ENCODE measurements at regions not wholly inside any gene's neighbourhood (a gene's known extent, or its start where the extent isn't known, plus 50 kb on each side); places are given as distances from the start of the nearest gene placed in this dataset.

- Histone ChIP-seq H3K27ac (ENCODE audit: insufficient read depth, low read length) (no peak overlapping the region), H3K79me2 (ENCODE audit: control insufficient read depth, insufficient read depth, low read length) (no peaks in the 10 kb centered on the region), H3K9me3 (ENCODE audit: control insufficient read depth, insufficient read depth, low read depth, low read length) (no peaks in the 10 kb centered on the region), H3K9ac (ENCODE audit: insufficient read depth, low read length) (no peak overlapping the region), H2AFZ (ENCODE audit: low read length) (no peak overlapping the region), H3K27me3 (ENCODE audit: control insufficient read depth, insufficient read depth, low read length) (peaks cover 4% of the 10 kb centered on the region), H3K4me2 (ENCODE audit: extremely low read depth, insufficient read depth, low read length) (no peak overlapping the region), H3K4me1 (ENCODE audit: control insufficient read depth, extremely low read depth, insufficient read depth, low read length) (no peaks in the 10 kb centered on the region), H3K36me3 (ENCODE audit: control insufficient read depth, insufficient read depth, low read length) (no peaks in the 10 kb centered on the region), H3K4me3 (replicated peaks in 1 of 4; ENCODE audit: control extremely low read depth in 1 of 4, insufficient read depth in 1 of 4, low read depth in 3 of 4, low read length in 4 of 4) (no peak overlapping the region), H4K20me1 (ENCODE audit: control insufficient read depth, extremely low read depth, insufficient read depth, low read length) (no peaks in the 10 kb centered on the region)
- no peak for TF ChIP-seq CTCF (conservative IDR thresholded peaks at IDR 0.05 in 1 of 2, IDR thresholded peaks at IDR 0.05 in 1 of 2; ENCODE audit: low read depth in 1 of 2, low read length in 2 of 2)
- no peak for TF ChIP-seq EZH2 (IDR thresholded peaks at IDR 0.05; ENCODE audit: low read length, missing control alignments)
- DNase-seq (ENCODE audit: low read depth in 2 of 2) = peak in 1 of 2 donors; percentile 41
Measured at GRCh38 chr13:60214213-60215055, 50.7 kb upstream of the DIAPH3 start.

- H3K9me3 ChIP-seq (ENCODE audit: control insufficient read depth, insufficient read depth, low read depth, low read length) = no peaks in the 10 kb centered on the region
- H3K36me3 ChIP-seq (ENCODE audit: control insufficient read depth, insufficient read depth, low read length) = no peaks in the 10 kb centered on the region
- no peak overlapping the region for H3K4me3 ChIP-seq (replicated peaks in 1 of 4; ENCODE audit: control extremely low read depth in 1 of 4, insufficient read depth in 1 of 4, low read depth in 3 of 4, low read length in 4 of 4)
- no peak overlapping the region for H3K4me2 ChIP-seq (ENCODE audit: extremely low read depth, insufficient read depth, low read length)
- no peaks in the 10 kb centered on the region for H3K4me1 ChIP-seq (ENCODE audit: control insufficient read depth, extremely low read depth, insufficient read depth, low read length)
- no peak for DNase-seq (ENCODE audit: low read depth in 2 of 2)
- H2AFZ ChIP-seq (ENCODE audit: low read length) = no peak overlapping the region
- H3K27ac ChIP-seq (ENCODE audit: insufficient read depth, low read length) = no peak overlapping the region
- H3K27me3 ChIP-seq (ENCODE audit: control insufficient read depth, insufficient read depth, low read length) = peaks cover 4% of the 10 kb centered on the region
- no peaks in the 10 kb centered on the region for H3K79me2 ChIP-seq (ENCODE audit: control insufficient read depth, insufficient read depth, low read length)
- H4K20me1 ChIP-seq (ENCODE audit: control insufficient read depth, extremely low read depth, insufficient read depth, low read length) = no peaks in the 10 kb centered on the region
- H3K9ac ChIP-seq (ENCODE audit: insufficient read depth, low read length) = no peak overlapping the region
- TF ChIP-seq CTCF (conservative IDR thresholded peaks at IDR 0.05 in 1 of 2, IDR thresholded peaks at IDR 0.05 in 1 of 2; ENCODE audit: low read depth in 1 of 2, low read length in 2 of 2) = no peak
- no peak for TF ChIP-seq EZH2 (IDR thresholded peaks at IDR 0.05; ENCODE audit: low read length, missing control alignments)
Measured at GRCh38 chr13:60220072-60220471, 56.3 kb upstream of the DIAPH3 start.

- DNase-seq (ENCODE audit: low read depth in 2 of 2) = no peak
- H3K9me3 ChIP-seq (ENCODE audit: control insufficient read depth, insufficient read depth, low read depth, low read length) = no peaks in the 10 kb centered on the region
- peaks cover 4% of the 10 kb centered on the region for H3K27me3 ChIP-seq (ENCODE audit: control insufficient read depth, insufficient read depth, low read length)
- TF ChIP-seq CTCF (conservative IDR thresholded peaks at IDR 0.05 in 1 of 2, IDR thresholded peaks at IDR 0.05 in 1 of 2; ENCODE audit: low read depth in 1 of 2, low read length in 2 of 2) = no peak
- no peak for TF ChIP-seq EZH2 (IDR thresholded peaks at IDR 0.05; ENCODE audit: low read length, missing control alignments)
- H2AFZ ChIP-seq (ENCODE audit: low read length) = no peak overlapping the region
- H3K36me3 ChIP-seq (ENCODE audit: control insufficient read depth, insufficient read depth, low read length) = no peaks in the 10 kb centered on the region
- H3K4me3 ChIP-seq (replicated peaks in 1 of 4; ENCODE audit: control extremely low read depth in 1 of 4, insufficient read depth in 1 of 4, low read depth in 3 of 4, low read length in 4 of 4) = no peak overlapping the region
- H4K20me1 ChIP-seq (ENCODE audit: control insufficient read depth, extremely low read depth, insufficient read depth, low read length) = no peaks in the 10 kb centered on the region
- H3K4me1 ChIP-seq (ENCODE audit: control insufficient read depth, extremely low read depth, insufficient read depth, low read length) = no peaks in the 10 kb centered on the region
- no peaks in the 10 kb centered on the region for H3K79me2 ChIP-seq (ENCODE audit: control insufficient read depth, insufficient read depth, low read length)
- no peak overlapping the region for H3K9ac ChIP-seq (ENCODE audit: insufficient read depth, low read length)
- H3K27ac ChIP-seq (ENCODE audit: insufficient read depth, low read length) = no peak overlapping the region
- no peak overlapping the region for H3K4me2 ChIP-seq (ENCODE audit: extremely low read depth, insufficient read depth, low read length)
Measured at GRCh38 chr13:60221581-60221980, 57.9 kb upstream of the DIAPH3 start.
